HEK293 (cell line): ENCODE measurements at regions not wholly inside any gene's neighbourhood (a gene's known extent, or its start where the extent isn't known, plus 50 kb on each side); places are given as distances from the start of the nearest gene placed in this dataset.

Source experiments
- CTCF ChIA-PET: fragments of 350-600 bp; formaldehyde crosslinking; extraction: SDS; loops from one replicate; lab custom pipeline; 2021; ENCODE audit warnings: antibody characterized with exemption; lab: Yijun Ruan, JAX
- POLR2A ChIA-PET: fragments of 300-600 bp; formaldehyde crosslinking; extraction: SDS; loops from one replicate; lab custom pipeline; 2020; ENCODE audit warnings: antibody characterized with exemption, inconsistent platforms; lab: Yijun Ruan, JAX
- H3K27ac ChIP-seq: fragments of 200-500 bp; sonication (Bioruptor generic); 2 replicates; pipeline ENCODE4 v1.5.1; 2014; ENCODE audit warnings: low read depth, low read length, control low read depth, inconsistent platforms; ENCODE audit errors: extremely low read depth
- H3K36me3 ChIP-seq, 2 experiments: fragments of 200-500 bp in 1 of 2; sonication (Bioruptor generic) in 1 of 2; 1 replicate in 1 of 2; 2 replicates in 1 of 2; pipeline ENCODE4 v1.5.1; 2014 to 2017; ENCODE audit warnings: inconsistent platforms in 2 of 2, low read length in 2 of 2; ENCODE audit not compliant: control insufficient read depth in 2 of 2, insufficient read depth in 1 of 2
- H3K4me1 ChIP-seq: fragments of 200-500 bp; sonication (Bioruptor generic); 2 replicates; pipeline ENCODE4 v1.5.1; 2014; ENCODE audit warnings: mild to moderate bottlenecking, low read length, inconsistent platforms; ENCODE audit not compliant: control insufficient read depth, insufficient read depth
- H3K4me3 ChIP-seq: 2 replicates; pipeline ENCODE4 v1.5.1; 2011; ENCODE audit warnings: low read depth, mild to moderate bottlenecking, control low read depth, low read length, moderate library complexity
- H3K9me3 ChIP-seq: fragments of 200-500 bp; sonication (Bioruptor generic); 2 replicates; pipeline ENCODE4 v1.5.1; 2014; ENCODE audit warnings: low read depth, low read length, inconsistent platforms; ENCODE audit not compliant: control insufficient read depth, insufficient read depth
- GLI4 ChIP-seq: fragments of 450-650 bp; formaldehyde crosslinking; IDR thresholded peaks from 2 replicates; pipeline ENCODE4 v1.5.1; 2016; ENCODE audit warnings: missing biosample characterization, missing genetic modification characterization
- GLIS1 ChIP-seq: fragments of 450-650 bp; formaldehyde crosslinking; IDR thresholded peaks from 2 replicates; pipeline ENCODE4 v1.5.1; 2016; ENCODE audit warnings: missing biosample characterization, missing genetic modification characterization
- KLF8 ChIP-seq: fragments of 450-650 bp; formaldehyde crosslinking; IDR thresholded peaks from 2 replicates; pipeline ENCODE4 v1.5.1; 2016; ENCODE audit warnings: missing biosample characterization, missing genetic modification characterization
- OSR2 ChIP-seq: fragments of 450-650 bp; formaldehyde crosslinking; IDR thresholded peaks from 2 replicates; pipeline ENCODE4 v1.5.1; 2016; ENCODE audit warnings: missing biosample characterization, missing genetic modification characterization
- PRDM1 ChIP-seq: fragments of 450-650 bp; formaldehyde crosslinking; IDR thresholded peaks from 2 replicates; pipeline ENCODE4; 2016; ENCODE audit warnings: missing biosample characterization, missing genetic modification characterization
- PRDM2 ChIP-seq: fragments of 450-650 bp; formaldehyde crosslinking; IDR thresholded peaks from 2 replicates; pipeline ENCODE4 v1.5.1; 2016; ENCODE audit warnings: missing biosample characterization, missing genetic modification characterization, borderline replicate concordance
- RBAK ChIP-seq: fragments of 450-650 bp; formaldehyde crosslinking; IDR thresholded peaks from 2 replicates; pipeline ENCODE4 v1.5.1; 2016; ENCODE audit warnings: missing biosample characterization, missing genetic modification characterization
- SP7 ChIP-seq: fragments of 450-650 bp; formaldehyde crosslinking; IDR thresholded peaks from 2 replicates; pipeline ENCODE4 v1.5.1; 2016; ENCODE audit warnings: missing biosample characterization, missing genetic modification characterization
- TRIM28 ChIP-seq: IDR thresholded peaks from 2 replicates; pipeline ENCODE4 v1.6.1; 2011; ENCODE audit warnings: low read length, control low read depth, borderline replicate concordance
- ZBTB17 ChIP-seq: fragments of 450-650 bp; formaldehyde crosslinking; IDR thresholded peaks from 2 replicates; pipeline ENCODE4 v1.5.1; 2016; ENCODE audit warnings: missing biosample characterization, missing genetic modification characterization
- ZNF155 ChIP-seq: fragments of 450-650 bp; formaldehyde crosslinking; IDR thresholded peaks from 2 replicates; pipeline ENCODE4 v1.5.1; 2016; ENCODE audit warnings: missing biosample characterization, missing genetic modification characterization
- ZNF202 ChIP-seq: fragments of 450-650 bp; formaldehyde crosslinking; IDR thresholded peaks from 2 replicates; pipeline ENCODE4 v1.5.1; 2016; ENCODE audit warnings: missing biosample characterization, missing genetic modification characterization, borderline replicate concordance
- ZNF221 ChIP-seq: fragments of 450-650 bp; formaldehyde crosslinking; IDR thresholded peaks from 2 replicates; pipeline ENCODE4 v1.5.1; 2017; ENCODE audit warnings: missing biosample characterization, missing genetic modification characterization, borderline replicate concordance
- ZNF426 ChIP-seq: fragments of 450-650 bp; formaldehyde crosslinking; IDR thresholded peaks from 2 replicates; pipeline ENCODE4 v1.5.1; 2017; ENCODE audit warnings: missing biosample characterization, missing genetic modification characterization, mild to moderate bottlenecking, inconsistent platforms, moderate library complexity
- ZNF600 ChIP-seq: fragments of 450-650 bp; formaldehyde crosslinking; IDR thresholded peaks from 2 replicates; pipeline ENCODE4 v1.5.1; 2016; ENCODE audit warnings: missing biosample characterization, missing genetic modification characterization
- ZNF654 ChIP-seq: fragments of 450-650 bp; formaldehyde crosslinking; IDR thresholded peaks from 2 replicates; pipeline ENCODE4 v1.5.1; 2016; ENCODE audit warnings: low read depth, missing biosample characterization, missing genetic modification characterization
- ZNF837 ChIP-seq: fragments of 450-650 bp; formaldehyde crosslinking; IDR thresholded peaks from 2 replicates; pipeline ENCODE4 v1.5.1; 2016; ENCODE audit warnings: missing biosample characterization, missing genetic modification characterization
- TF ChIP-seq, protein P1 (sequence below): fragments of 450-650 bp; formaldehyde crosslinking; IDR thresholded peaks from 2 replicates; pipeline ENCODE4 v1.5.1; 2016; ENCODE audit warnings: missing biosample characterization, missing genetic modification characterization
- TF ChIP-seq, protein P2 (sequence below): fragments of 450-650 bp; IDR thresholded peaks from 2 replicates; pipeline ENCODE4 v1.5.1; 2018; ENCODE audit warnings: missing biosample characterization, mild to moderate bottlenecking, missing genetic modification characterization
- TF ChIP-seq, protein P3 (sequence below): fragments of 450-650 bp; formaldehyde crosslinking; IDR thresholded peaks from 2 replicates; pipeline ENCODE4 v1.5.1; 2017; ENCODE audit warnings: missing biosample characterization, missing genetic modification characterization
- TF ChIP-seq, protein P4 (sequence below): fragments of 450-650 bp; formaldehyde crosslinking; IDR thresholded peaks from 2 replicates; pipeline ENCODE4 v1.5.1; 2016; ENCODE audit warnings: missing biosample characterization, missing genetic modification characterization
- TF ChIP-seq, protein P5 (sequence below): fragments of 450-650 bp; formaldehyde crosslinking; IDR thresholded peaks from 2 replicates; pipeline ENCODE4 v1.5.1; 2016; ENCODE audit warnings: missing biosample characterization, missing genetic modification characterization

DNA sequence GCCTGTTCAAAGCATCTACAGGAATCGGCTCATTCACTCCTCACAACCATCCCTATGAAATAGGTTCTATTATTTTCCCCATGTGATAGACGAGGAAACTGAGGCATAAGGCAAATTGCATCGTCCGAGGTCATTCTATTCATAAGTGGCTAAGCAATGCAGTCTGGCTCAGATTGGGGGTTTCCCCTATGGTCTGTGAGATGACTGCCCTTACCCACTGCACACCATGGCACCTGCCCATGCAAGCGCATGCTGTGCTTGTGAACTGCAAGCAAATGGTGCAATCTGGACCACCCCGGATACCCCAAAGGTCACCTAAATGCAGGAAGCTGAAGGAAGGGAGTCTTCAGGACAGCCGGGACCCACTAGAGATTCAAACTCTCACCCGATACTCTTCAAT is 123.4 kb upstream of the SOD1 start:
- no peak overlapping the region for H3K4me3 ChIP-seq
- peaks cover 0 to 3% of the 10 kb centered on the region in 2 experiments; a peak in 1 of 3 replicates for H3K36me3 ChIP-seq
- TF ChIP-seq, protein P1, sequence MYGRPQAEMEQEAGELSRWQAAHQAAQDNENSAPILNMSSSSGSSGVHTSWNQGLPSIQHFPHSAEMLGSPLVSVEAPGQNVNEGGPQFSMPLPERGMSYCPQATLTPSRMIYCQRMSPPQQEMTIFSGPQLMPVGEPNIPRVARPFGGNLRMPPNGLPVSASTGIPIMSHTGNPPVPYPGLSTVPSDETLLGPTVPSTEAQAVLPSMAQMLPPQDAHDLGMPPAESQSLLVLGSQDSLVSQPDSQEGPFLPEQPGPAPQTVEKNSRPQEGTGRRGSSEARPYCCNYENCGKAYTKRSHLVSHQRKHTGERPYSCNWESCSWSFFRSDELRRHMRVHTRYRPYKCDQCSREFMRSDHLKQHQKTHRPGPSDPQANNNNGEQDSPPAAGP (tag by site-specific recombination) = no peak
- TF ChIP-seq, protein P2, sequence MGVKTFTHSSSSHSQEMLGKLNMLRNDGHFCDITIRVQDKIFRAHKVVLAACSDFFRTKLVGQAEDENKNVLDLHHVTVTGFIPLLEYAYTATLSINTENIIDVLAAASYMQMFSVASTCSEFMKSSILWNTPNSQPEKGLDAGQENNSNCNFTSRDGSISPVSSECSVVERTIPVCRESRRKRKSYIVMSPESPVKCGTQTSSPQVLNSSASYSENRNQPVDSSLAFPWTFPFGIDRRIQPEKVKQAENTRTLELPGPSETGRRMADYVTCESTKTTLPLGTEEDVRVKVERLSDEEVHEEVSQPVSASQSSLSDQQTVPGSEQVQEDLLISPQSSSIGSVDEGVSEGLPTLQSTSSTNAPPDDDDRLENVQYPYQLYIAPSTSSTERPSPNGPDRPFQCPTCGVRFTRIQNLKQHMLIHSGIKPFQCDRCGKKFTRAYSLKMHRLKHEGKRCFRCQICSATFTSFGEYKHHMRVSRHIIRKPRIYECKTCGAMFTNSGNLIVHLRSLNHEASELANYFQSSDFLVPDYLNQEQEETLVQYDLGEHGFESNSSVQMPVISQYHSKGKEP (tag by site-specific recombination) = no peak
- TF ChIP-seq RBAK (tag by site-specific recombination) (no peak), SP7 (tag by site-specific recombination) (no peak), ZNF221 (tag by site-specific recombination) (no peak), ZNF202 (tag by site-specific recombination) (no peak), PRDM2 (no peak), ZNF654 (tag by site-specific recombination) (no peak), GLI4 (no peak), ZNF155 (tag by site-specific recombination) (no peak), KLF8 (tag by site-specific recombination) (no peak)
- no peaks in the 10 kb centered on the region for H3K9me3 ChIP-seq
- ChIA-PET CTCF (no interaction called here), POLR2A (no interaction called here)
- H3K27ac ChIP-seq = no peak overlapping the region
- peaks cover 16% of the 10 kb centered on the region for H3K4me1 ChIP-seq

GRCh38 chr21:31531967-31532366 is 127.5 kb upstream of the SOD1 start:
- CTCF ChIA-PET = interaction anchor here (1.0 kb wide), 1 partner anchor 49 kb away, joined by 4 read pairs; no protein-coding TSS in a partner anchor
- Histone ChIP-seq H3K36me3 (no peaks in the 10 kb centered on the region; a peak in 1 of 3 replicates), H3K4me1 (peaks cover 30% of the 10 kb centered on the region), H3K4me3 (no peak overlapping the region), H3K27ac (peak overlapping the region; percentile 68), H3K9me3 (no peaks in the 10 kb centered on the region)
- POLR2A ChIA-PET = no interaction called here
- TF ChIP-seq, protein P3, sequence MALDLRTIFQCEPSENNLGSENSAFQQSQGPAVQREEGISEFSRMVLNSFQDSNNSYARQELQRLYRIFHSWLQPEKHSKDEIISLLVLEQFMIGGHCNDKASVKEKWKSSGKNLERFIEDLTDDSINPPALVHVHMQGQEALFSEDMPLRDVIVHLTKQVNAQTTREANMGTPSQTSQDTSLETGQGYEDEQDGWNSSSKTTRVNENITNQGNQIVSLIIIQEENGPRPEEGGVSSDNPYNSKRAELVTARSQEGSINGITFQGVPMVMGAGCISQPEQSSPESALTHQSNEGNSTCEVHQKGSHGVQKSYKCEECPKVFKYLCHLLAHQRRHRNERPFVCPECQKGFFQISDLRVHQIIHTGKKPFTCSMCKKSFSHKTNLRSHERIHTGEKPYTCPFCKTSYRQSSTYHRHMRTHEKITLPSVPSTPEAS (tag by site-specific recombination) = 0 out of 2 replicates have a peak, but pooled peaks have one; percentile 5
- TF ChIP-seq ZNF426 (tag by site-specific recombination) (no peak), ZNF837 (no peak), GLIS1 (tag by site-specific recombination) (peak; percentile 71), OSR2 (tag by site-specific recombination) (peak; percentile 92), TRIM28 (peak; percentile 54; the same call in 1 of the 2 replicates), ZNF600 (tag by site-specific recombination) (peak; percentile 81), ZBTB17 (tag by site-specific recombination) (peak; percentile 86), PRDM1 (tag by site-specific recombination) (peak; percentile 51; the same call in 1 of the 2 replicates)
- TF ChIP-seq, protein P4, sequence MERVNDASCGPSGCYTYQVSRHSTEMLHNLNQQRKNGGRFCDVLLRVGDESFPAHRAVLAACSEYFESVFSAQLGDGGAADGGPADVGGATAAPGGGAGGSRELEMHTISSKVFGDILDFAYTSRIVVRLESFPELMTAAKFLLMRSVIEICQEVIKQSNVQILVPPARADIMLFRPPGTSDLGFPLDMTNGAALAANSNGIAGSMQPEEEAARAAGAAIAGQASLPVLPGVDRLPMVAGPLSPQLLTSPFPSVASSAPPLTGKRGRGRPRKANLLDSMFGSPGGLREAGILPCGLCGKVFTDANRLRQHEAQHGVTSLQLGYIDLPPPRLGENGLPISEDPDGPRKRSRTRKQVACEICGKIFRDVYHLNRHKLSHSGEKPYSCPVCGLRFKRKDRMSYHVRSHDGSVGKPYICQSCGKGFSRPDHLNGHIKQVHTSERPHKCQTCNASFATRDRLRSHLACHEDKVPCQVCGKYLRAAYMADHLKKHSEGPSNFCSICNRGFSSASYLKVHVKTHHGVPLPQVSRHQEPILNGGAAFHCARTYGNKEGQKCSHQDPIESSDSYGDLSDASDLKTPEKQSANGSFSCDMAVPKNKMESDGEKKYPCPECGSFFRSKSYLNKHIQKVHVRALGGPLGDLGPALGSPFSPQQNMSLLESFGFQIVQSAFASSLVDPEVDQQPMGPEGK (tag by site-specific recombination) = peak; percentile 12; the same call in 1 of the 2 replicates
- TF ChIP-seq, protein P5, sequence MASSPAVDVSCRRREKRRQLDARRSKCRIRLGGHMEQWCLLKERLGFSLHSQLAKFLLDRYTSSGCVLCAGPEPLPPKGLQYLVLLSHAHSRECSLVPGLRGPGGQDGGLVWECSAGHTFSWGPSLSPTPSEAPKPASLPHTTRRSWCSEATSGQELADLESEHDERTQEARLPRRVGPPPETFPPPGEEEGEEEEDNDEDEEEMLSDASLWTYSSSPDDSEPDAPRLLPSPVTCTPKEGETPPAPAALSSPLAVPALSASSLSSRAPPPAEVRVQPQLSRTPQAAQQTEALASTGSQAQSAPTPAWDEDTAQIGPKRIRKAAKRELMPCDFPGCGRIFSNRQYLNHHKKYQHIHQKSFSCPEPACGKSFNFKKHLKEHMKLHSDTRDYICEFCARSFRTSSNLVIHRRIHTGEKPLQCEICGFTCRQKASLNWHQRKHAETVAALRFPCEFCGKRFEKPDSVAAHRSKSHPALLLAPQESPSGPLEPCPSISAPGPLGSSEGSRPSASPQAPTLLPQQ (tag by site-specific recombination) = peak; percentile 43
